HFF-Myc (cell line): ENCODE measurements at regions not wholly inside any gene's neighbourhood (a gene's known extent, or its start where the extent isn't known, plus 50 kb on each side); places are given as distances from the start of the nearest gene placed in this dataset.

Experiments
- DNase-seq: peaks from one replicate; pipeline ENCODE4 v3.0.0-alpha.2; 2011; ENCODE audit warnings: low read depth; ENCODE audit errors: extremely low read depth
- H3K4me3 ChIP-seq: replicated peaks from 2 replicates; pipeline ENCODE4 v1.5.1; 2011; ENCODE audit warnings: low read depth, mild to moderate bottlenecking, control low read depth, low read length
- CTCF ChIP-seq: IDR thresholded peaks from 2 replicates; pipeline ENCODE4 v1.5.1; 2012; ENCODE audit warnings: mild to moderate bottlenecking, low read depth, low read length, control low read depth; ENCODE audit errors: missing control alignments

- H3K4me3 ChIP-seq = no peak overlapping the region
- TF ChIP-seq CTCF = no peak
- DNase-seq = no peak
These were observed 396.2 kb upstream of the F9 start for GRCh38 chrX:139134316-139134715.

- no peak for DNase-seq
- TF ChIP-seq CTCF = peak; percentile 7
These were observed 404.0 kb upstream of the F9 start for GRCh38 chrX:139126493-139126892.

GRCh38 chrX:139125916-139126315, 404.6 kb upstream of the F9 start:
- no peak for DNase-seq
- H3K4me3 ChIP-seq = no peak overlapping the region
- no peak for TF ChIP-seq CTCF

More at GRCh38 chrX:139126493-139126892, 404.0 kb upstream of the F9 start:
- no peak overlapping the region for H3K4me3 ChIP-seq

GRCh38 chrX:139121616-139122286, 408.8 kb upstream of the F9 start:
- TF ChIP-seq CTCF = no peak
- no peak for DNase-seq
- H3K4me3 ChIP-seq = no peak overlapping the region

- DNase-seq = no peak
- no peak overlapping the region for H3K4me3 ChIP-seq
- no peak for TF ChIP-seq CTCF
These were observed 409.2 kb upstream of the FGF13 start for GRCh38 chrX:139120760-139121159.

GRCh38 chrX:139113708-139114107, 402.2 kb upstream of the FGF13 start:
- DNase-seq = no peak
- H3K4me3 ChIP-seq = no peak overlapping the region
- no peak for TF ChIP-seq CTCF

- DNase-seq = no peak
- no peak for TF ChIP-seq CTCF
- H3K4me3 ChIP-seq = no peak overlapping the region
These were observed 400.9 kb upstream of the FGF13 start for GRCh38 chrX:139112432-139112831.
